ENCODE measurements at regions not wholly inside any gene's neighbourhood (a gene's known extent, or its start where the extent isn't known, plus 50 kb on each side); places are given as distances from the start of the nearest gene placed in this dataset.

DNA sequence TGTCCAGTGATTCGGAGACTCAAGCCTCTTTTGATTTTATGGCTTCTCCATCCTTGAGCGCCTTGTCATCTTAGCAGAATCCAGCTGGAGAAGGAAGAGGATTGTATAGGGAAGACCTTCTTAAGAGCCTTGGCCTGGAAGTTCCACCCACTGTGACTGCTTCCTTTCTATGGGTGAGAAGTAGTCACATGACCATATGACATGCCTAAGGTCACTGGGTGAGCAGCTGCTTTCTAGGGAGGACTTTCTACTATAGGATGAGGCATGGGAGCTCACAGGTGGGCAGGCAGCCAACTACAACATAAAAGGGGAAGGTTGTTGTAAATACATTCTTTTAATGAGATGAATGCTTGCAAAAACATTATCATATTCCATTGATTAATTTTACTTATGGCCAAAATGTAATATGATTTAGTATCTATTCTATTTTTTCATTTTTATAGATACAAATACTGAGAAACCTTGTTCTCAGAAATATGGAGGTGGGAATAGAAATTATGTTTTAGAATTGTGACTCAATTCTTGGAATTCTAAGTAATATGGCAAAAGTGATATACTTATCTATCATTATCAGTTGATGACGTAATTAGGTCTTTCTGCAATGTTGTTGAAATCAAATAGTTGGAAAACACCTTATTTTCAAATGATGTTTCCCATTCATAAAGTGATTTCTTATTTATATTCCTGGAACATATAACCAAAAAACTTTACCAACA is 53.6 kb upstream of the MINAR1 start:
- POLR2A ChIA-PET (ENCODE audit: unreplicated experiment): no interaction called here
- TF ChIP-seq POLR2A (IDR thresholded peaks at IDR 0.05; ENCODE audit: low read depth, low read length) (no peak), MAFK (IDR thresholded peaks at IDR 0.05; ENCODE audit: low read depth, low read length) (no peak), RFX5 (IDR thresholded peaks at IDR 0.05; ENCODE audit: low read depth, low read length) (no peak)

More for the DNA sequence above, 53.6 kb upstream of the MINAR1 start:
- H2BK120ac ChIP-seq (ENCODE audit: low read depth, low read length): no peak overlapping the region
- no peaks in the 10 kb centered on the region for H3K27me3 ChIP-seq (ENCODE audit: control insufficient read depth, insufficient read depth, low read length)
- H3K4me2 ChIP-seq (ENCODE audit: low read depth, low read length): no peak overlapping the region
- H3K27ac ChIP-seq (ENCODE audit: insufficient read depth, low read length): no peak overlapping the region
- H3K18ac ChIP-seq (ENCODE audit: low read depth, low read length): no peak overlapping the region
- H4K8ac ChIP-seq (ENCODE audit: low read depth in 2 of 2, low read length in 2 of 2): no peak overlapping the region
- no peak overlapping the region for H3K4ac ChIP-seq (ENCODE audit: low read depth, low read length)
- H4K5ac ChIP-seq (ENCODE audit: low read depth, low read length): no peak overlapping the region
- 0 out of 2 replicates have a peak, but pooled peaks cover 2% of the 10 kb centered on the region for H3K36me3 ChIP-seq (ENCODE audit: control insufficient read depth, insufficient read depth, low read length)
- ATAC-seq (ENCODE audit: low read depth) (no peak), DNase-seq (peak; percentile 17)
- H3K9me3 ChIP-seq (ENCODE audit: control insufficient read depth, insufficient read depth, low read length): no peaks in the 10 kb centered on the region
- no peak overlapping the region for H2BK5ac ChIP-seq (ENCODE audit: low read depth, low read length, poor library complexity, severe bottlenecking)
- H3K9ac ChIP-seq (ENCODE audit: low read depth, low read length): no peak overlapping the region
- H4K91ac ChIP-seq (ENCODE audit: insufficient read depth, low read depth, low read length): no peak overlapping the region
- peaks cover 0 to 3% of the 10 kb centered on the region in 2 experiments; a peak in 1 of 4 replicates for H3K79me1 ChIP-seq (ENCODE audit: low read depth in 1 of 2, low read length in 2 of 2)
- in situ Hi-C loops (cut with MboI; ENCODE audit: low sequenced_read_pairs): no loop called here
- CTCF ChIA-PET: interaction anchor here (1.3 to 5.1 kb wide), 4 partner anchors 8 to 473 kb away, joined by 3 to 68 read pairs (median 4); no protein-coding TSS in a partner anchor
- dilution Hi-C loops (cut with HindIII; ENCODE audit: low sequenced_read_pairs, unreplicated experiment): no loop called here
- no peak overlapping the region for H3K14ac ChIP-seq (replicated peaks; ENCODE audit: low read depth, low read length)
- no peak overlapping the region for H2AFZ ChIP-seq (replicated peaks; ENCODE audit: low read length, poor library complexity)
- no peak overlapping the region for H2BK15ac ChIP-seq (ENCODE audit: low read depth, low read length)
- no peak overlapping the region for H2BK20ac ChIP-seq (ENCODE audit: low read depth, low read length)
- H2AK9ac ChIP-seq (replicated peaks; ENCODE audit: low read depth, low read length, poor library complexity): no peak overlapping the region
- H2AK5ac ChIP-seq (ENCODE audit: low read depth, low read length): no peak overlapping the region
- H3K9me1 ChIP-seq (ENCODE audit: insufficient read depth, low read length): peaks cover 3% of the 10 kb centered on the region; the same call in 1 of the 2 replicates
- no peak overlapping the region for H3K4me3 ChIP-seq (ENCODE audit: insufficient read depth, low read depth, low read length)
- intact Hi-C loops (cut with micrococcal nuclease): no loop called here
- no peak overlapping the region for H3K23ac ChIP-seq (ENCODE audit: low read depth, low read length)
- BruUV-seq (replicated peaks): no TSS peak
- WGBS, 2 experiments (ENCODE audit: extremely low coverage in 2 of 2, insufficient read length in 1 of 2): no CpG with 5 or more reads among the region's 3 CpGs
- H3K56ac ChIP-seq (ENCODE audit: extremely low read depth, insufficient read depth, low read length): no peak overlapping the region
- H4K20me1 ChIP-seq (ENCODE audit: insufficient read depth, low read length): no peaks in the 10 kb centered on the region
- no peaks in the 10 kb centered on the region for H3K4me1 ChIP-seq (ENCODE audit: control insufficient read depth, insufficient read depth, low read length)

Measured in IMR-90 (cell line).